ENCODE measurements at regions not wholly inside any gene's neighbourhood (a gene's known extent, or its start where the extent isn't known, plus 50 kb on each side); places are given as distances from the start of the nearest gene placed in this dataset.
A peak's percentile ranks its signal among the peaks of the same experiment; 100 is the strongest.
"Not testable (repeated sequence)": the region's sequence is repeated elsewhere in the genome, so short reads cannot be mapped to it uniquely, and the experiment has no call there.

DNA sequence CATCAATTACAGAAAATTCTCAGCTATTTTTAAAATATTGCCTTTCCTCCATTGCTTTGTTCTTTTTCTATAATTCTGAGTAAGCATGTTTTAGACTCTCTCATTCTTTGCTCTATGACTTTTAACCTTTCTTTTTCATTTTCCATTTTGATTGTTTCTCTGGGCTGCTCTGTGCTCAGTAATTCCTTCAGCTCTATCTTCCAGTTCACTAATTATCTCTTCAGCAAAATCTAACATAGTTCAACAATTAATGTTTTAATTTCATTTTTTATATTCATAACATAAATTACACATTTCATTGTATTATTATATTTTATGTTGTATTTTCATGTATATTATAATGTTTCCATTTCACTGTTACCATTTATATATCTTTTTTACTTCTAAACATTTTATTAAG is 198.8 kb upstream of the NOX3 start:
- no peak for DNase-seq (ENCODE audit: extremely low read depth in 1 of 2, low read depth in 1 of 2)

DNA sequence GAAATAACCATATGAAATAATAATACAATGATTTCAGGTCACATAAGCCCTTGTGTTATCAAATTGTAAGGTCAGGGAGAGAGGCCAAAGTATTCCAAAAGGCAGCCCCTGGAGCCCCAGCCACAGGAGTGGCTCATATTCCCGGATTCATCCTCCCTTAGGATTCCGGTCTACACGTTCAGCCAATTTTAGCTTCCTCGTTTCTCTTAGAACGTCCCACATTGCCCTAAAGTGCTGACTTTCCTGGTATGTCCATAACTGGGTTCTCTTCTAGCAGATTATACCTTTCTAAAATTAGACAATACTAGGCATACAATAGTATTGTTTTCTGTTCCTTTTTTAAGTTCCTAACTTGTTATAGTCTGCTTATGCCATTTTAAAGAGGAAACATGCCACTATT is 192.7 kb upstream of the NOX3 start:
- DNase-seq (ENCODE audit: extremely low read depth in 1 of 2, low read depth in 1 of 2) = no peak

DNA sequence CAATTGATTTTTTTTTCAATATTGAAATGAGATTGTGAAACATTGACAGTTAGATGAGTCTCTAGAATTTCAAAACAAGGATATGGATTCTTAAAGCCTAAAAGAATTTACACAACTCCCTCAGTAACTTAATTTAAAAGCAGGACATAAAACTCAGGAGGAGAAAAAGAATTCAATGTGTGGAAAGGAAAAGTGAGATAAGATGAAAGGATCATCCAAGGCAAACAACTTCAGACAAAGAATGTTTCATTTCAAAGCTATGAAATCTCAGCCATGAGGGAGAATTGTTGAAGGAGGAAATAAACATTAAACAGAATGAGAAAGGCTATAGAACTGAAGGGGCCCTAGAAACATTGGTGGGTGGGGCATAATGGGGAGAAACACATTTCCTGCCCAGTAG is 191.7 kb upstream of the NOX3 start:
- DNase-seq (ENCODE audit: extremely low read depth in 1 of 2, low read depth in 1 of 2) = no peak

DNA sequence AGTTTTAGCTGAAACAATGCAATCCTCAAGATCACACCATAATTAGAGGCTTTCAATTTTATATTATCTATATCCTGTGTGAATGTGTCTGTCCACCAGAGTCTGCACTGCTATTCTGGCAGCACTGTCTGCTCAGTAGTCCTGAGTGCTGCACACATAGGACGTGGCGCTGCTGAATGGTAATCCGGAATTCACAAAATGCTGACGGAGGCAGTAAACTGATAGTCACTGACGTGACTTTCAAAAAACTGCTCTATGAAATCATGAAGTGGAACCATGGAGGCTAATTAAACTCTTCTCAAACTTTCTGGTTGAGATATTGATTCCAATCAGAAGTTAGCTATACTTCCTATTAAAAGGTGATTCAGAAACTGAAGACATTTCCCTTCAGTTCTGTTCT is 190.8 kb upstream of the NOX3 start:
- DNase-seq (ENCODE audit: extremely low read depth in 1 of 2, low read depth in 1 of 2) = no peak

DNA sequence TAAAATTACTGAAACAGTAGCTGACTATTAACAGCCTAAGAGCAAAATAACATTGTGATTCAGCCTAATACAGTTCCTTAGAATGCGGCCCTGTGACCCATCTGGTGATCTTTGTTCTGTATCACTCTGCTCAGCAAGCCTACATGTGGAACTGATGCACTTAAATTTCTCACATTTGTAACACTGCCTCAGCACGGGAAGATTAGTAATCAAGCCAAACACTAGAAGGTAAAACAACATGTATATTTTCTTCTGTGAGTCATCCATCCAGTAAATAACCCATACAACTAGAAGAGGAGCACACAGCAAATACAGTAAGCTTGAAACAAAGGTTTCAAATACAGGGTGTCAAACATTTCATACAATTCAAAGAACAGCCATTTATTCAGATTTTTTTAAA is 189.7 kb upstream of the NOX3 start:
- DNase-seq (ENCODE audit: extremely low read depth in 1 of 2, low read depth in 1 of 2) = no peak

DNA sequence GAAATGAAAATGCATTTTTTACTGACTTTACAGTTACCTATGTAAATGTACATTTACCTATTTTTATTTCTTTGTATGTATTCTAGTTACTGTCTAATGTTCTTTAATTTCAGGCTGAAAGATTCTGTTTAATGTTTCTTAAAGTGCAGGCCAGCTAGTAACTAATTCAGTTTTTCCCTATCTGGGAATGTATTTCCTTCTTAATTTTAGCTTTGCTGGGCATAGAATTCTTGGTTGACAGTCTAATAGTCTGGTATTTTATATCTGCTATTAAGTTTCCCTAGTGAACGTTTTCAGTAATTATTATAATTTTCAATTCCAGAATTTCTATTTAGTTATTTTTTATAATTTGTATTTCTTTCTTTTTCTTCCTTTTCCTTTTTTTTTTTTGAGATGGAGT is 186.0 kb upstream of the NOX3 start:
- no peak for DNase-seq (ENCODE audit: extremely low read depth in 1 of 2, low read depth in 1 of 2)

DNA sequence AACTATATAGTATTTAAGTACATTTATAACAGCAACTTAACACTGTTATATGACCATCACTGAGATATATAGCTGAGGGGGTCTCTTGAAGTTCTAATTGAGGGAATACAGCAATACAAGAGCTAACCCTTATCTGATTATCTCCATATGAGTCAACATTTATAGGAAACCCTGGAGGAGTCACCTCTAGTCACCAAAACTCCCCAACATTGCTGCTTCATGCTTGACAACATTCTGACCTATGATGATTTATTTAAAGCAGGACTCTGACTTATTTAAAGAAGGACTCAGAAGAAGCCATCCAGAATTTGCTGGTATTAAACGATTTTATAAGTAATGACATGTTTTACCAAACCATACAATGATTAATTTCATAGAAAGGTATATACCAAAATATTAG is 182.6 kb upstream of the NOX3 start:
- DNase-seq (ENCODE audit: extremely low read depth in 1 of 2, low read depth in 1 of 2) = no peak

DNA sequence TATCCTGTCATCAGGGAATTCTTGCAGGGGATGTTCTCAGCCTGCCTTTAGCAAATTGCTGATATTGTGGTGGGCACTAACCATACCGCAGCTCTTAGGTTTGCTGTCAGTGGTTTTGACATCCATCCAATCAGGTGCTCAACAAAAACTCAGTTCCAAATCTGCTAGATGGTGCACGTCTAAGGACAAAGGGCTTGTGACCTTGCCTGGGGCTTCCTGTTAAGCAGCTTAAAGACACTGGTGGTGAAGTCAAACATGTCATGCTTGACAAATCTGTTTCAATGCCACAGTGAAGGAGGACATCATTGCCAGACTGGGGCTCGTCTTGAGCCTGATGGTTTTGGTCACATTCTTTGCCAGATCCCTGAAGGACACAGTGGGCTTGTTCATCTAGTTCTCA is 179.8 kb upstream of the NOX3 start:
- no peak for DNase-seq (ENCODE audit: extremely low read depth in 1 of 2, low read depth in 1 of 2)

DNA sequence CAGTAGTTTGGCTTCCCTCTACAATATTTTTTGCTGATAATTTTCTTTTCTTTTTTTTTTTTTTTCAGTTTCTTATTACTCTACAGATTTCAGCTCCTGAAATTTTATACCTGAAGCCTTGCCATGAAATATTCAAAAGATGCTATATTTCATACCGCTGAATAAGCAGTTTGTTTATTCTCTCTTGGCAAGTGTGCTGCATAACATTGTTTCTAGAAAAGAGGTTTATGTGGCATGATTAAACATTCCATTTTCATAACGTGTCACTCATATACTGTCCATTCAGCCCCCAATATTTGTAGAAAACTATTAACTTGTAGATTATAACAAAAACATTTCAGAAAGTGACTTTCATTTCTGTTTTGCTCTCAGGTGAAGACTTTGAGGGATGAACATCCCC is 174.4 kb upstream of the NOX3 start:
- DNase-seq (ENCODE audit: extremely low read depth in 1 of 2, low read depth in 1 of 2) = no peak

DNA sequence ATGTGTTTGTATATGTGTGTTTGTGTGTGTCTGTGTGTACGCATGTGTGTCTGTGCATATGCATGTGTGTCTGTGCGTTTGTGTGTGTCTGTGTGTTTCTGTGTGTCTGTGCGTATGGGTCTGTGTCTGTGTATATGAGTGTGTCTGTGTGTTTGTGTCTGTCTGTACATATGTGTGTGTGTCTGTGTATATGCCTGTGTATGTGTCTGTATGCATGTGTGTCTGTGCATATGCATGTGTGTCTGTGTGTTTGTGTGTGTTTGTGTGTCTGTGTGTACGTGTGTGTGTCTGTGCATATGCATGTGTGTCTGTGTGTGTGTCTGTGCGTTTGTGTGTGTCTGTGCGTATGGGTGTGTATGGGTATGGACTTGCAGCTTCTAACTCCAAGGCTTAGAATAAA is 174.0 kb upstream of the NOX3 start:
- DNase-seq (ENCODE audit: extremely low read depth in 1 of 2, low read depth in 1 of 2) = no peak

DNA sequence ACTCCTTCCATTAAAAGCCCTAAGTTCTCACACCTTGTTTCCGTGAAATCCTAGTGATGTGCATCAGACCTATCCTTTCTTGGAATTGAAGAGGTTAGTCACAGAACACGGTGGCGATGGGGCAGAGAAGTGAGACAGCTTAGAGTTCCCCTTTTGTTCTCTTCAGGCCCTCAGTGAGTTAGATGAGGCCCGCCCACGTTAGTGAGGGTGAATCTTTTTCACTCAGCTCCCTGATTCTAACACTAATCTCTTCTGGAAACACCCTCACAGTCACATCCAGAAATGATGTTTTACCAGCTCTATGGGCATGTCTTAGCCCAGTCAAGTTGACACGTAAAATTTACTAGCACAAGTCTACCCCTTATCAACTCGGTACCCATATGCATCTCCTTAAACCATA is 172.7 kb upstream of the NOX3 start:
- peak; percentile 8 to 49 for DNase-seq (ENCODE audit: extremely low read depth in 1 of 2, low read depth in 1 of 2)

DNA sequence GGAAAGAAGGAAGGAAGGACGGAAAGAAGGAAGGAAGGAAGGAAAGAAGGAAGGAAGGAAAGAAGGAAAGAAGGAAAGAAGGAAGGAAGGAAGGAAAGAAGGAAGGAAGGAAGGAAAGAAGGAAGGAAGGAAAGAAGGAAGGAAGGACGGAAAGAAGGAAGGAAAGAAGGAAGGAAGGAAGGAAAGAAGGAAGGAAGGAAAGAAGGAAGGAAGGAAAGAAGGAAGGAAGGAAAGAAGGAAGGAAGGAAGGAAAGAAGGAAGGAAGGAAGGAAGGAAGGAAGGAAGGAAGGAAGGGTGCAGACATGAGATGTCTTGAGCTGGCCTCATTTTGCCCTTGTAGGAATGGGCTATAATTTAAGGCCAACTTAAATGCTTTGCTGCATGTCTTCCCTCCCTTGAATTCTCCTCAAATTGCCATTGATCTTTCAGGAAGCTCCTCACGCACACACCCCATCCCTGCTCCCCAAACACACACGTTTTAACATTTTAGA is 172.1 kb upstream of the NOX3 start:
- DNase-seq (ENCODE audit: extremely low read depth in 1 of 2, low read depth in 1 of 2) = not testable (repeated sequence)

DNA sequence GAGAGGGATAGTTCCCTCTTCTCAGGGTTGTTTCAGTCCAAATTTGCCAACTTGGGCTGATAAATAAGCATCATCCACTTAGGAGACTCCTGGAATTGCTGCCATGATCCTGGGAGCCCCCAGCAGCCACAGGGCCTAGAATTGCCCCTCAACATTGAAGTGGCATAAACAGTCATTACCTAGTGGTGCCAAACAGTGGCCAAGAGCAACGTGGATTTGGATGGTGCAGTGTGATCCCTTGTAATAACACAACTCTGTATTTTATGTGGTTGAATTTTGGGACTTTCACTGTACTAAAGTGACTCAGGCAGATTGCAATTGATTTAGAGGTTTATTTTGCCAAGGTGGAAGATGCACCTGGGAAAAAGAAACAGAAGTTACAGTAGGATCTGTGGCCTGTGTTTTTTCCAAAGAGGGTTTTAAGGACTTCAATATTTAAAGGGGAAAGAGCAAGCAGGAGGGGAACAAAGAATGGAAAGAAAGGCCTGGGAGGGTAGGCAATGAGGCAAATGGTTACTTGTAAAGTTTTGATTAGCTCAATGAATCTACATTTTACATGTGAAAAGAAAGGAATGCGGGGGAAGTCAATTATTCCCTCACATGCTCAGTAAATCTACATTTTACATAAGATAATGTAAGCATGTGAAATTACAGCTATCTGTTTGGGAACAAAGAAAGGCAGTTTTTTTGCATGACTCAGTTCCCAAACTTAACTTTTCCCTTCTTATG is 168.0 kb upstream of the NOX3 start:
- DNase-seq (ENCODE audit: extremely low read depth in 1 of 2, low read depth in 1 of 2) = no peak

DNA sequence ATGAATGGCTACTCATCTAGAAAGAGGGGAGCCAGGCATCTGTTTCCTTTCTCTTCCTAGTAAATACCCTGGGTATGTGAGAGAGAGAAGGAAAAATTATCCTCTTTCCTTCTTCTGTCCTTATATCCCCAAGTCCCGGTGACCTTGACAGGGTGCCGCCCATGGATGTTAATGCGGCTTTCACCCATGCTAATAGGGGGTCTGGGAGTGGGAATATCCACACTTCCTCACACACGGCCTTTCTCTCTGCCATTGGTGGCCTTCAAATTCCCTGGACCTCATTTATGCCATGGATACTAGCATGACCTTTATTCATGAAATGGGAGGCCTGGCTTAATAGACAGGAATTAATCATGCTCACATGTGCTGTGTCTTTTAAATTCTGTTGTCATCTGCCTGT is 159.0 kb upstream of the NOX3 start:
- no peak for DNase-seq (ENCODE audit: extremely low read depth in 1 of 2, low read depth in 1 of 2)

DNA sequence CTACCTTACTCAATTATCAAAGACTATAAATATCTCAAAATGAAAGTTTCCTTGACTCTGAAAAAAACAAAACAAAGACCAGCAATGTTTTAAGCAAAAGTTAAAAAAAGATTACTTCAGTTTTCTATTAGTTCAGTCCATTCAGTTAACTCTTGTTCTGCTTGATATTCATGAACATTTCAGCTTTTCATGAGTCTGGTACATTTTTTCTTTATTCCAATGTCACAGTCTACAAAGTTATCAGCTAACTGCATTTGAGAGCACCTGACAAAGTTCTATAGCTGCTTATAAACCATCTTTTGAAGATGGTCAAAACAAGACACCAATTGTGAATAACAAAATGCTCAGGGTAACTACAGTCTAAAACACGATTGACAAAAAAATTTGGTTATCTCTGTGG is 156.1 kb upstream of the NOX3 start:
- DNase-seq (ENCODE audit: extremely low read depth in 1 of 2, low read depth in 1 of 2) = no peak

DNA sequence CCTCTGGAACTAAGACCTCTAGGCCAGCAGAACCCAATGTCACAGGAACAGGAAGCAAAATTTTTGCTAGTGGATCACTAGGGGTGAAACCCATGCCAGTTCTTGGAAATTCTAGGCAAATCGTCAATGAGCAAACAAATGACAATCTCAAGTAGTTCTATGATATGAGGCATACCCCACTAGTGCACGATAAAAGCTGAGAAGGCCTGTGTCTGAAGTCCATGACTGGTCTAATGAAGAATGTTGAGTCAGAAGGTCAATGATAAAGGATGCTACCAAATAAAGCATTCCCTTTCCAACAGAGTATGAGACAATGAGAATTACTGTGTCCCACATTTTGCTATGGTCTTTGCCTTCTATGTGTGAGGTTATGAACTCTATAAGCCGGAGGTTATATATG is 149.4 kb upstream of the NOX3 start:
- DNase-seq (ENCODE audit: extremely low read depth in 1 of 2, low read depth in 1 of 2) = no peak

DNA sequence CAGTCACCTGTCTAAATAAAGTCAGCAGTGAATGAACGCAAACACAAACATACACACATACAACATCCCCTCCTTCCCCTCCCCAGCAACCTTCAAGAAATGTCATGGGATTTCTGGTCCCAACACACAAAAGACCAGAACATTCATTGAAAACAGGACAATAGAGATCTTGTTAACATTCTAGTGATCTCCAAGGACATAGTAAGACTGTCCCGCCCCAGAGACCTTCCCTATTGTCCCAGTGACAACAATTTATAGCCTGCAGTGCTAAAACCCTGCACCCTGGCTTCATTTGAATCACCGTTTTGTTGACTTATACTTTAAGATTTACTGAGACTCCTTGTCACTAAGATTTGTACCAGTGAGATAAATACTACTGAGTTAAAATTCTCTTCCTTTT is 143.9 kb upstream of the NOX3 start:
- no peak for DNase-seq (ENCODE audit: extremely low read depth in 1 of 2, low read depth in 1 of 2)

DNA sequence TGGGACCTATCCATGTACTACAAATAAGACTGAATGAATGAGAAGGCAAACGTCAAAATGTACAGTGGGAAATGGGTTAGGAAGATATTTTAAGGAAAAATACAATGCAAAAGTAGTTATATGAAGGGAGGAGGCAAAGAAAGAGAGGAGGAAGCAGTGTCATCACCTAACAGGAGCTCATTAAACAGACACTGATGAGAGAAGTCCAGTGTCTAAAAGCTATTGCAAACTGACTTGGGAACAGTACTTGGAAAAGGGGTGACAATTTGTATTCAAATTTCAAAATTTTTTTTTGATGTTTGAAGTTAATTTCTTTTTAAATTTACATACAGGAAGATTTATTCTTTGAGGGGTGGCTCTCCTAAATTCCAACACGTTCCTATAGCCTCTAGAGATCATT is 143.5 kb upstream of the NOX3 start:
- no peak for DNase-seq (ENCODE audit: extremely low read depth in 1 of 2, low read depth in 1 of 2)

DNA sequence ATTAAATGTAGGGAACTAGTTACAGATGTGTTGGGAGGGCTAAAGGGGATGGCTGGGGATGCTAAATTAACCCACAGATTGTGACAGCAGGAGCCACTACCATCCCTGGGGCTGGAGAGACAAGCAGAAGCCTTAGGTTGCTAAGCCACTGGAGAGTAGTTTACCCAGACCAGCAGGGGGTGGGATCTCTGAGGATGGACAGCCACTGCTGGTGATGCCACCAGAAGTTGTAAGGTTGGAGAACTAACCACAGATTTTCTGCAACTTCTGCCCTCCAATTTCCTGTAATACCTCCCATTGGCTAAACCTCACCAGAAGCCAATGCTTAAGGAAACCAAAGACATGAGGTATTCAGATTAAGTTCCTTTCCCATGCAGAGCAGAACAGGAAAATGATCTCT is 139.6 kb upstream of the NOX3 start:
- DNase-seq (ENCODE audit: extremely low read depth in 1 of 2, low read depth in 1 of 2) = no peak

DNA sequence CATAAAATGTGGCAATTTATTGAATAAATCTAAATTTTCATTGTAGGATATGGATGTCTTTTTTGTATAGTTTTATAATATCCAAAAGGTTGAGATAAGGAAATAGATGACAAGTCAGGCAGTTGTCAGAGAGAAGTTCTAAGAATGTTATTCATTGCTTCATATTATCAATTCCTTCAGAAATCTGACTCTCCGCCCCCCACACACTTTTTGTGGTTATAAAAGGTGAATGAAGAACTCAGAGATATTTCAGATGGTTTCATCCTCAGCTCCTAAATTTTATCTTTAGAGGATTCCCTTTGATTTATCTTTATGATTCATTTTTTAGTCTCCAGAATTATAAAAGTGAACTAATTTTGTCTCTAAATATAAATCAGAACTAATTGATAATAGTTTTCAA is 136.1 kb upstream of the NOX3 start:
- no peak for DNase-seq (ENCODE audit: extremely low read depth in 1 of 2, low read depth in 1 of 2)

DNA sequence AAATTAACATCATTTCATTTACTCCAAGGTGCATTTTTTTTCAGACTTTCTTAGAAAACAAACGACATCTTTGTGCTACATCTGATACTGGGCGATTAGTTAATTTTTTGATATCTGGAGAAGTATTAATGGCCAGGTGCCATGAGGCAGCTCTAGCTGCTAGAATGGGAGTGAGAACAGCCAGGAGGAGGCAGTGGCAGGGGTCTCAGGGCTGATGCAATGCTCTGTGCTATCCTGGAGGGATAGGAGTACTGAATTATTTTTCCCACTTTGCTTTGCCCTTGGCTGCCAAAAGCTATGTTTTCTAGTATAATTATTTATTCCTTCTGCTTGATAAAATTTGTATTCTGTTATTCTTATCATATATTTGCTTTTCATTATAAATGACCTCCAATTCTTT is 133.6 kb upstream of the NOX3 start:
- DNase-seq (ENCODE audit: extremely low read depth in 1 of 2, low read depth in 1 of 2) = no peak

DNA sequence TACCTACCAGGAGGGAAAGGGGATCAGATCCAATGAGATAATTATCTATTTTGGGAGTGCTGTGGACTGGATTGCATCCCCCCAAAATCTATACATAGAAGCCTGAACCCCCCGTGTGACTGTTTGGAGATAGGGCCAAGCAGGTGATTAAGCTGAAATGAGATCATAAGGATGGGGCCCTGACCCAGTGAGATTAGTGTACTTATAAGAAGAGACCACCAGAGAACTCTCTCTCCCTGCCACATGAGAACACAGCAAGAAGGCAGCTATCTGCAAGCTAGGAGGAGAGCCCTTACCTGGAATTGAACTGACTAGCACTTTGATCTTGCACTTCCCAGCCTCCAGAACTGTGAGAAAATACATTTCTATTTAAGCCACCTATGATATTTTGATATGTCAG is 132.2 kb upstream of the NOX3 start:
- no peak for DNase-seq (ENCODE audit: extremely low read depth in 1 of 2, low read depth in 1 of 2)

DNA sequence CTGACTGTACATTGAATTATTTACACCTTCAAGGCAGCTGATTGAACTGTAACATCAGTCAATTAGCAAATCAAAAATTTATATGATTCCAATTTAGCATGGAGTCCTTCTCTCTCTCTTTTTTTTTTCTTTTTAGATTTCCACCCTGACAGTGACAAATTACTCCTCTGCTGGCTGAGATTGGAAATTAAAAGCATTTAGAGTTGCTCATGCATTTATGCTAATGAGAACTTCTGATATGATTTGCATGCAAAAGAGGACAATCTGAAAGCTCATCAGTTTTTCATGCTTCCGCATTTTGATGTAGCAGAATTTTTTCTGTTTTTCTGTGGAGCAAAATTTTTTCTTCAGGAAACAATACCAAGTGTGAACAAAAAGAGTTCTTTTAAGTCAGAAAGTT is 130.5 kb upstream of the NOX3 start:
- DNase-seq (ENCODE audit: extremely low read depth in 1 of 2, low read depth in 1 of 2) = no peak
